ENCODE measurements at regions not wholly inside any gene's neighbourhood (a gene's known extent, or its start where the extent isn't known, plus 50 kb on each side); places are given as distances from the start of the nearest gene placed in this dataset.

DNA sequence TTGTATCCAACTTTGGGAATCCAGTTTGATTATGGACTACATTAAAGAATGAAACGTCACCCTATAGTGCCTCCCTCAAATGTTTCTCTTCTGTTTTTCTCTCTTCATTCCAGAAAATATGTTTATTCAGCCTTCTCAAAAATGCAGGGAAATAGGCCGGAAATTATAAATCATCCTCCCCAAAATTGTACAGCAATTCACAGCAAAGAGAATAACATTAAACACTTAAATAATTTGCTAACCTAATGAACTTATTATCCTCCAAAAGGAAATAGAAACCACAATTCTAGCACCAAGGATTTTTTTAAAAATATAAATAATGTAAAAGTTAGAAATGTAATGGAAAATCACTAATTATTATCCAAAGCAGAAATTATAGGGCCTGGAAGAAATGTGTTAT, 115.9 kb upstream of the CCNG1 start:
- DNase-seq (ENCODE audit: low spot score), result no peak
- Histone ChIP-seq H2AFZ (no peak overlapping the region), H3K9me2 (ENCODE audit: insufficient read depth) (no peaks in the 10 kb centered on the region), H3K4me3 (no peak overlapping the region), H3F3A (replicated peaks; ENCODE audit: low read depth) (no peaks in the 10 kb centered on the region), H4K20me1 (replicated peaks; ENCODE audit: insufficient read depth) (no peaks in the 10 kb centered on the region), H3K4me1 (ENCODE audit: insufficient read depth) (peaks cover 14% of the 10 kb centered on the region), H3K4me2 (no peak overlapping the region), H3K27me3 (ENCODE audit: insufficient read depth) (no peaks in the 10 kb centered on the region), H3K79me2 (replicated peaks; ENCODE audit: insufficient read depth) (no peaks in the 10 kb centered on the region), H3K36me3 (ENCODE audit: insufficient read depth) (no peaks in the 10 kb centered on the region), H3K27ac (ENCODE audit: low read depth) (no peak overlapping the region)
- Mint-ChIP-seq H3K27me3 (ENCODE audit: insufficient read depth, low read depth, poor library complexity) (no peaks in the 10 kb centered on the region), H3K4me3 (no peak overlapping the region), H3K27ac (no peak overlapping the region), H3K36me3 (ENCODE audit: low read depth) (peaks cover 6% of the 10 kb centered on the region; the same call in 2 of the 3 replicates), H3K9me3 (0 out of 3 replicates have a peak, but pooled peaks cover 5% of the 10 kb centered on the region), H3K4me1 (peaks cover 17% of the 10 kb centered on the region)
- ATAC-seq, result no peak
- TF ChIP-seq, protein P1, sequence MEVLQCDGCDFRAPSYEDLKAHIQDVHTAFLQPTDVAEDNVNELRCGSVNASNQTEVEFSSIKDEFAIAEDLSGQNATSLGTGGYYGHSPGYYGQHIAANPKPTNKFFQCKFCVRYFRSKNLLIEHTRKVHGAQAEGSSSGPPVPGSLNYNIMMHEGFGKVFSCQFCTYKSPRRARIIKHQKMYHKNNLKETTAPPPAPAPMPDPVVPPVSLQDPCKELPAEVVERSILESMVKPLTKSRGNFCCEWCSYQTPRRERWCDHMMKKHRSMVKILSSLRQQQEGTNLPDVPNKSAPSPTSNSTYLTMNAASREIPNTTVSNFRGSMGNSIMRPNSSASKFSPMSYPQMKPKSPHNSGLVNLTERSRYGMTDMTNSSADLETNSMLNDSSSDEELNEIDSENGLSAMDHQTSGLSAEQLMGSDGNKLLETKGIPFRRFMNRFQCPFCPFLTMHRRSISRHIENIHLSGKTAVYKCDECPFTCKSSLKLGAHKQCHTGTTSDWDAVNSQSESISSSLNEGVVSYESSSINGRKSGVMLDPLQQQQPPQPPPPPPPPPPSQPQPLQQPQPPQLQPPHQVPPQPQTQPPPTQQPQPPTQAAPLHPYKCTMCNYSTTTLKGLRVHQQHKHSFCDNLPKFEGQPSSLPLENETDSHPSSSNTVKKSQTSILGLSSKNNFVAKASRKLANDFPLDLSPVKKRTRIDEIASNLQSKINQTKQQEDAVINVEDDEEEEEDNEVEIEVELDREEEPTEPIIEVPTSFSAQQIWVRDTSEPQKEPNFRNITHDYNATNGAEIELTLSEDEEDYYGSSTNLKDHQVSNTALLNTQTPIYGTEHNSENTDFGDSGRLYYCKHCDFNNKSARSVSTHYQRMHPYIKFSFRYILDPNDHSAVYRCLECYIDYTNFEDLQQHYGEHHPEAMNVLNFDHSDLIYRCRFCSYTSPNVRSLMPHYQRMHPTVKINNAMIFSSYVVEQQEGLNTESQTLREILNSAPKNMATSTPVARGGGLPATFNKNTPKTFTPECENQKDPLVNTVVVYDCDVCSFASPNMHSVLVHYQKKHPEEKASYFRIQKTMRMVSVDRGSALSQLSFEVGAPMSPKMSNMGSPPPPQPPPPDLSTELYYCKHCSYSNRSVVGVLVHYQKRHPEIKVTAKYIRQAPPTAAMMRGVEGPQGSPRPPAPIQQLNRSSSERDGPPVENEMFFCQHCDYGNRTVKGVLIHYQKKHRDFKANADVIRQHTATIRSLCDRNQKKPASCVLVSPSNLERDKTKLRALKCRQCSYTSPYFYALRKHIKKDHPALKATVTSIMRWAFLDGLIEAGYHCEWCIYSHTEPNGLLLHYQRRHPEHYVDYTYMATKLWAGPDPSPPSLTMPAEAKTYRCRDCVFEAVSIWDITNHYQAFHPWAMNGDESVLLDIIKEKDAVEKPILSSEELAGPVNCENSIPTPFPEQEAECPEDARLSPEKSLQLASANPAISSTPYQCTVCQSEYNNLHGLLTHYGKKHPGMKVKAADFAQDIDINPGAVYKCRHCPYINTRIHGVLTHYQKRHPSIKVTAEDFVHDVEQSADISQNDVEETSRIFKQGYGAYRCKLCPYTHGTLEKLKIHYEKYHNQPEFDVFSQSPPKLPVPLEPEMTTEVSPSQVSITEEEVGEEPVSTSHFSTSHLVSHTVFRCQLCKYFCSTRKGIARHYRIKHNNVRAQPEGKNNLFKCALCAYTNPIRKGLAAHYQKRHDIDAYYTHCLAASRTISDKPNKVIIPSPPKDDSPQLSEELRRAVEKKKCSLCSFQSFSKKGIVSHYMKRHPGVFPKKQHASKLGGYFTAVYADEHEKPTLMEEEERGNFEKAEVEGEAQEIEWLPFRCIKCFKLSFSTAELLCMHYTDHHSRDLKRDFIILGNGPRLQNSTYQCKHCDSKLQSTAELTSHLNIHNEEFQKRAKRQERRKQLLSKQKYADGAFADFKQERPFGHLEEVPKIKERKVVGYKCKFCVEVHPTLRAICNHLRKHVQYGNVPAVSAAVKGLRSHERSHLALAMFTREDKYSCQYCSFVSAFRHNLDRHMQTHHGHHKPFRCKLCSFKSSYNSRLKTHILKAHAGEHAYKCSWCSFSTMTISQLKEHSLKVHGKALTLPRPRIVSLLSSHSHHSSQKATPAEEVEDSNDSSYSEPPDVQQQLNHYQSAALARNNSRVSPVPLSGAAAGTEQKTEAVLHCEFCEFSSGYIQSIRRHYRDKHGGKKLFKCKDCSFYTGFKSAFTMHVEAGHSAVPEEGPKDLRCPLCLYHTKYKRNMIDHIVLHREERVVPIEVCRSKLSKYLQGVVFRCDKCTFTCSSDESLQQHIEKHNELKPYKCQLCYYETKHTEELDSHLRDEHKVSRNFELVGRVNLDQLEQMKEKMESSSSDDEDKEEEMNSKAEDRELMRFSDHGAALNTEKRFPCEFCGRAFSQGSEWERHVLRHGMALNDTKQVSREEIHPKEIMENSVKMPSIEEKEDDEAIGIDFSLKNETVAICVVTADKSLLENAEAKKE (CRISPR knock-in tag; IDR thresholded peaks at IDR 0.05), result no peak
- TF ChIP-seq, protein P2, sequence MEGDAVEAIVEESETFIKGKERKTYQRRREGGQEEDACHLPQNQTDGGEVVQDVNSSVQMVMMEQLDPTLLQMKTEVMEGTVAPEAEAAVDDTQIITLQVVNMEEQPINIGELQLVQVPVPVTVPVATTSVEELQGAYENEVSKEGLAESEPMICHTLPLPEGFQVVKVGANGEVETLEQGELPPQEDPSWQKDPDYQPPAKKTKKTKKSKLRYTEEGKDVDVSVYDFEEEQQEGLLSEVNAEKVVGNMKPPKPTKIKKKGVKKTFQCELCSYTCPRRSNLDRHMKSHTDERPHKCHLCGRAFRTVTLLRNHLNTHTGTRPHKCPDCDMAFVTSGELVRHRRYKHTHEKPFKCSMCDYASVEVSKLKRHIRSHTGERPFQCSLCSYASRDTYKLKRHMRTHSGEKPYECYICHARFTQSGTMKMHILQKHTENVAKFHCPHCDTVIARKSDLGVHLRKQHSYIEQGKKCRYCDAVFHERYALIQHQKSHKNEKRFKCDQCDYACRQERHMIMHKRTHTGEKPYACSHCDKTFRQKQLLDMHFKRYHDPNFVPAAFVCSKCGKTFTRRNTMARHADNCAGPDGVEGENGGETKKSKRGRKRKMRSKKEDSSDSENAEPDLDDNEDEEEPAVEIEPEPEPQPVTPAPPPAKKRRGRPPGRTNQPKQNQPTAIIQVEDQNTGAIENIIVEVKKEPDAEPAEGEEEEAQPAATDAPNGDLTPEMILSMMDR (conservative IDR thresholded peaks at IDR 0.05; ENCODE audit: low read depth in 2 of 2), result no peak
- TF ChIP-seq, protein P3, sequence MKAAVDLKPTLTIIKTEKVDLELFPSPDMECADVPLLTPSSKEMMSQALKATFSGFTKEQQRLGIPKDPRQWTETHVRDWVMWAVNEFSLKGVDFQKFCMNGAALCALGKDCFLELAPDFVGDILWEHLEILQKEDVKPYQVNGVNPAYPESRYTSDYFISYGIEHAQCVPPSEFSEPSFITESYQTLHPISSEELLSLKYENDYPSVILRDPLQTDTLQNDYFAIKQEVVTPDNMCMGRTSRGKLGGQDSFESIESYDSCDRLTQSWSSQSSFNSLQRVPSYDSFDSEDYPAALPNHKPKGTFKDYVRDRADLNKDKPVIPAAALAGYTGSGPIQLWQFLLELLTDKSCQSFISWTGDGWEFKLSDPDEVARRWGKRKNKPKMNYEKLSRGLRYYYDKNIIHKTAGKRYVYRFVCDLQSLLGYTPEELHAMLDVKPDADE (IDR thresholded peaks at IDR 0.05), result no peak
- TF ChIP-seq CREB1 (CRISPR knock-in tag; IDR thresholded peaks at IDR 0.05; ENCODE audit: low read depth) (no peak), EZH2phosphoT487 (IDR thresholded peaks at IDR 0.05; ENCODE audit: unreplicated experiment) (no peak), POLR2AphosphoS5 (IDR thresholded peaks at IDR 0.05; ENCODE audit: low read depth) (no peak), STAT1 (IDR thresholded peaks at IDR 0.05; ENCODE audit: unreplicated experiment) (no peak), NANOG (IDR thresholded peaks at IDR 0.05; ENCODE audit: borderline replicate concordance) (no peak), ZNF331 (CRISPR knock-in tag; IDR thresholded peaks at IDR 0.05; ENCODE audit: low read depth) (no peak), JUNB (IDR thresholded peaks at IDR 0.05; ENCODE audit: unreplicated experiment) (no peak), ZNF114 (CRISPR knock-in tag; IDR thresholded peaks at IDR 0.05) (no peak)
- TF ChIP-seq, protein P4, sequence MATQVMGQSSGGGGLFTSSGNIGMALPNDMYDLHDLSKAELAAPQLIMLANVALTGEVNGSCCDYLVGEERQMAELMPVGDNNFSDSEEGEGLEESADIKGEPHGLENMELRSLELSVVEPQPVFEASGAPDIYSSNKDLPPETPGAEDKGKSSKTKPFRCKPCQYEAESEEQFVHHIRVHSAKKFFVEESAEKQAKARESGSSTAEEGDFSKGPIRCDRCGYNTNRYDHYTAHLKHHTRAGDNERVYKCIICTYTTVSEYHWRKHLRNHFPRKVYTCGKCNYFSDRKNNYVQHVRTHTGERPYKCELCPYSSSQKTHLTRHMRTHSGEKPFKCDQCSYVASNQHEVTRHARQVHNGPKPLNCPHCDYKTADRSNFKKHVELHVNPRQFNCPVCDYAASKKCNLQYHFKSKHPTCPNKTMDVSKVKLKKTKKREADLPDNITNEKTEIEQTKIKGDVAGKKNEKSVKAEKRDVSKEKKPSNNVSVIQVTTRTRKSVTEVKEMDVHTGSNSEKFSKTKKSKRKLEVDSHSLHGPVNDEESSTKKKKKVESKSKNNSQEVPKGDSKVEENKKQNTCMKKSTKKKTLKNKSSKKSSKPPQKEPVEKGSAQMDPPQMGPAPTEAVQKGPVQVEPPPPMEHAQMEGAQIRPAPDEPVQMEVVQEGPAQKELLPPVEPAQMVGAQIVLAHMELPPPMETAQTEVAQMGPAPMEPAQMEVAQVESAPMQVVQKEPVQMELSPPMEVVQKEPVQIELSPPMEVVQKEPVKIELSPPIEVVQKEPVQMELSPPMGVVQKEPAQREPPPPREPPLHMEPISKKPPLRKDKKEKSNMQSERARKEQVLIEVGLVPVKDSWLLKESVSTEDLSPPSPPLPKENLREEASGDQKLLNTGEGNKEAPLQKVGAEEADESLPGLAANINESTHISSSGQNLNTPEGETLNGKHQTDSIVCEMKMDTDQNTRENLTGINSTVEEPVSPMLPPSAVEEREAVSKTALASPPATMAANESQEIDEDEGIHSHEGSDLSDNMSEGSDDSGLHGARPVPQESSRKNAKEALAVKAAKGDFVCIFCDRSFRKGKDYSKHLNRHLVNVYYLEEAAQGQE (IDR thresholded peaks at IDR 0.05; ENCODE audit: unreplicated experiment), result no peak

Data from GM23338 (cell line).